HEK293 (cell line): ENCODE measurements at regions not wholly inside any gene's neighbourhood (a gene's known extent, or its start where the extent isn't known, plus 50 kb on each side); places are given as distances from the start of the nearest gene placed in this dataset.

ENCODE experiments used
- CTCF ChIP-seq: fragments of 450-650 bp; formaldehyde crosslinking; IDR thresholded peaks from 2 replicates; pipeline ENCODE4 v1.5.1; 2016; ENCODE audit warnings: missing biosample characterization, missing genetic modification characterization
- KLF16 ChIP-seq: fragments of 450-650 bp; formaldehyde crosslinking; IDR thresholded peaks from 2 replicates; pipeline ENCODE4 v1.5.1; 2017; ENCODE audit warnings: missing biosample characterization, missing genetic modification characterization
- MYNN ChIP-seq: fragments of 450-650 bp; formaldehyde crosslinking; IDR thresholded peaks from 2 replicates; pipeline ENCODE4 v1.5.1; 2016; ENCODE audit warnings: missing biosample characterization, missing genetic modification characterization, borderline replicate concordance
- OVOL3 ChIP-seq: fragments of 450-650 bp; formaldehyde crosslinking; IDR thresholded peaks from 2 replicates; pipeline ENCODE4 v1.5.1; 2016; ENCODE audit warnings: missing biosample characterization, missing genetic modification characterization
- YY1 ChIP-seq: fragments of 450-650 bp; formaldehyde crosslinking; IDR thresholded peaks from 2 replicates; pipeline ENCODE4 v1.5.1; 2018; ENCODE audit warnings: missing biosample characterization, missing genetic modification characterization
- ZNF416 ChIP-seq: fragments of 450-650 bp; formaldehyde crosslinking; IDR thresholded peaks from 2 replicates; pipeline ENCODE4 v1.5.1; 2016; ENCODE audit warnings: missing biosample characterization, missing genetic modification characterization
- ZNF629 ChIP-seq: fragments of 450-650 bp; formaldehyde crosslinking; IDR thresholded peaks from 2 replicates; pipeline ENCODE4 v1.5.1; 2017; ENCODE audit warnings: missing biosample characterization, missing genetic modification characterization
- ZNF701 ChIP-seq: fragments of 450-650 bp; formaldehyde crosslinking; IDR thresholded peaks from 2 replicates; pipeline ENCODE4 v1.5.1; 2016; ENCODE audit warnings: missing biosample characterization, missing genetic modification characterization
- ZNF843 ChIP-seq: fragments of 450-650 bp; formaldehyde crosslinking; IDR thresholded peaks from 2 replicates; pipeline ENCODE4 v1.5.1; 2016; ENCODE audit warnings: missing biosample characterization, missing genetic modification characterization
- ZSCAN4 ChIP-seq: fragments of 450-650 bp; formaldehyde crosslinking; IDR thresholded peaks from 2 replicates; pipeline ENCODE4 v1.5.1; 2017; ENCODE audit warnings: missing biosample characterization, missing genetic modification characterization
- TF ChIP-seq, protein P1 (sequence below): fragments of 450-650 bp; formaldehyde crosslinking; IDR thresholded peaks from 2 replicates; pipeline ENCODE4 v1.5.1; 2016; ENCODE audit warnings: missing biosample characterization, missing genetic modification characterization
- TF ChIP-seq, protein P2 (sequence below): fragments of 450-650 bp; formaldehyde crosslinking; IDR thresholded peaks from 2 replicates; pipeline ENCODE4 v1.5.1; 2016; ENCODE audit warnings: missing biosample characterization, missing genetic modification characterization
- TF ChIP-seq, protein P3 (sequence below): fragments of 450-650 bp; formaldehyde crosslinking; IDR thresholded peaks from 2 replicates; pipeline ENCODE4 v1.5.1; 2017; ENCODE audit warnings: missing biosample characterization, missing genetic modification characterization

- TF ChIP-seq CTCF (tag by site-specific recombination): no peak
- no peak for TF ChIP-seq YY1 (tag by site-specific recombination)
- TF ChIP-seq OVOL3 (tag by site-specific recombination): no peak
- no peak for TF ChIP-seq MYNN (tag by site-specific recombination)
- TF ChIP-seq ZNF701 (tag by site-specific recombination): no peak
- no peak for TF ChIP-seq ZNF843 (tag by site-specific recombination)
- TF ChIP-seq, protein P1, sequence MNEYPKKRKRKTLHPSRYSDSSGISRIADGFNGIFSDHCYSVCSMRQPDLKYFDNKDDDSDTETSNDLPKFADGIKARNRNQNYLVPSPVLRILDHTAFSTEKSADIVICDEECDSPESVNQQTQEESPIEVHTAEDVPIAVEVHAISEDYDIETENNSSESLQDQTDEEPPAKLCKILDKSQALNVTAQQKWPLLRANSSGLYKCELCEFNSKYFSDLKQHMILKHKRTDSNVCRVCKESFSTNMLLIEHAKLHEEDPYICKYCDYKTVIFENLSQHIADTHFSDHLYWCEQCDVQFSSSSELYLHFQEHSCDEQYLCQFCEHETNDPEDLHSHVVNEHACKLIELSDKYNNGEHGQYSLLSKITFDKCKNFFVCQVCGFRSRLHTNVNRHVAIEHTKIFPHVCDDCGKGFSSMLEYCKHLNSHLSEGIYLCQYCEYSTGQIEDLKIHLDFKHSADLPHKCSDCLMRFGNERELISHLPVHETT: no peak
- no peak for TF ChIP-seq KLF16 (tag by site-specific recombination)
- TF ChIP-seq ZSCAN4: no peak
- TF ChIP-seq, protein P2, sequence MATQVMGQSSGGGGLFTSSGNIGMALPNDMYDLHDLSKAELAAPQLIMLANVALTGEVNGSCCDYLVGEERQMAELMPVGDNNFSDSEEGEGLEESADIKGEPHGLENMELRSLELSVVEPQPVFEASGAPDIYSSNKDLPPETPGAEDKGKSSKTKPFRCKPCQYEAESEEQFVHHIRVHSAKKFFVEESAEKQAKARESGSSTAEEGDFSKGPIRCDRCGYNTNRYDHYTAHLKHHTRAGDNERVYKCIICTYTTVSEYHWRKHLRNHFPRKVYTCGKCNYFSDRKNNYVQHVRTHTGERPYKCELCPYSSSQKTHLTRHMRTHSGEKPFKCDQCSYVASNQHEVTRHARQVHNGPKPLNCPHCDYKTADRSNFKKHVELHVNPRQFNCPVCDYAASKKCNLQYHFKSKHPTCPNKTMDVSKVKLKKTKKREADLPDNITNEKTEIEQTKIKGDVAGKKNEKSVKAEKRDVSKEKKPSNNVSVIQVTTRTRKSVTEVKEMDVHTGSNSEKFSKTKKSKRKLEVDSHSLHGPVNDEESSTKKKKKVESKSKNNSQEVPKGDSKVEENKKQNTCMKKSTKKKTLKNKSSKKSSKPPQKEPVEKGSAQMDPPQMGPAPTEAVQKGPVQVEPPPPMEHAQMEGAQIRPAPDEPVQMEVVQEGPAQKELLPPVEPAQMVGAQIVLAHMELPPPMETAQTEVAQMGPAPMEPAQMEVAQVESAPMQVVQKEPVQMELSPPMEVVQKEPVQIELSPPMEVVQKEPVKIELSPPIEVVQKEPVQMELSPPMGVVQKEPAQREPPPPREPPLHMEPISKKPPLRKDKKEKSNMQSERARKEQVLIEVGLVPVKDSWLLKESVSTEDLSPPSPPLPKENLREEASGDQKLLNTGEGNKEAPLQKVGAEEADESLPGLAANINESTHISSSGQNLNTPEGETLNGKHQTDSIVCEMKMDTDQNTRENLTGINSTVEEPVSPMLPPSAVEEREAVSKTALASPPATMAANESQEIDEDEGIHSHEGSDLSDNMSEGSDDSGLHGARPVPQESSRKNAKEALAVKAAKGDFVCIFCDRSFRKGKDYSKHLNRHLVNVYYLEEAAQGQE (tag by site-specific recombination): no peak
- no peak for TF ChIP-seq ZNF629
- TF ChIP-seq, protein P3, sequence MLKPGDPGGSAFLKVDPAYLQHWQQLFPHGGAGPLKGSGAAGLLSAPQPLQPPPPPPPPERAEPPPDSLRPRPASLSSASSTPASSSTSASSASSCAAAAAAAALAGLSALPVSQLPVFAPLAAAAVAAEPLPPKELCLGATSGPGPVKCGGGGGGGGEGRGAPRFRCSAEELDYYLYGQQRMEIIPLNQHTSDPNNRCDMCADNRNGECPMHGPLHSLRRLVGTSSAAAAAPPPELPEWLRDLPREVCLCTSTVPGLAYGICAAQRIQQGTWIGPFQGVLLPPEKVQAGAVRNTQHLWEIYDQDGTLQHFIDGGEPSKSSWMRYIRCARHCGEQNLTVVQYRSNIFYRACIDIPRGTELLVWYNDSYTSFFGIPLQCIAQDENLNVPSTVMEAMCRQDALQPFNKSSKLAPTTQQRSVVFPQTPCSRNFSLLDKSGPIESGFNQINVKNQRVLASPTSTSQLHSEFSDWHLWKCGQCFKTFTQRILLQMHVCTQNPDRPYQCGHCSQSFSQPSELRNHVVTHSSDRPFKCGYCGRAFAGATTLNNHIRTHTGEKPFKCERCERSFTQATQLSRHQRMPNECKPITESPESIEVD (tag by site-specific recombination): no peak
- TF ChIP-seq ZNF416 (tag by site-specific recombination): no peak
Measured at GRCh38 chr1:88003255-88003654, 674.6 kb downstream of the LMO4 start.
